Stimulated activated CD4-positive, alpha-beta T cell treated with anti-CD3 and anti-CD28 coated beads, TNF-alpha, amount 100 ng/mL, for 24 hours (primary cell): ENCODE measurements at regions not wholly inside any gene's neighbourhood (a gene's known extent, or its start where the extent isn't known, plus 50 kb on each side); places are given as distances from the start of the nearest gene placed in this dataset.
"Not testable (repeated sequence)": the region's sequence is repeated elsewhere in the genome, so short reads cannot be mapped to it uniquely, and the experiment has no call there.

ENCODE experiments used
- DNase-seq, 3 experiments: peaks; one replicate each; pipeline ENCODE4 v3.0.0-alpha.2; 2020; ENCODE audit warnings: low read depth in 3 of 3

DNA sequence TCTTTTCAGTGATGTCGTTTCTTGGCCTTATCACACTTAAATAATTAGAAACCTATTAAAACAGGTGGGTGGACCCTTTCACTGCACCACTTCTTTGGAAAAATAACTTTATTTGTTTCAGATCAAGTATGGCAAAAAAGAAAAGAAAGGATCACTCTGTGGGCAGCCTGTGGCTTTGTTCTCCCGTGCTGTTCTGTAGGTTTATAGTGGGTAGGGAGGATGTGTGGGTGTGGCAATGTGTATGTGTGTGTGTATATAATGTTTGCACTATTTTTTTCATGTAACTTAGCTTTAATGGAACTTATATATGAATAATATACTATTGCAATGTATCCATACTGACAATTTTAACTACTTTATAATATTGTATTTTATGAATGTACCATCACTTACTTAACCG, 85.9 kb downstream of the ACTBL2 start:
- DNase-seq, result no peak

DNA sequence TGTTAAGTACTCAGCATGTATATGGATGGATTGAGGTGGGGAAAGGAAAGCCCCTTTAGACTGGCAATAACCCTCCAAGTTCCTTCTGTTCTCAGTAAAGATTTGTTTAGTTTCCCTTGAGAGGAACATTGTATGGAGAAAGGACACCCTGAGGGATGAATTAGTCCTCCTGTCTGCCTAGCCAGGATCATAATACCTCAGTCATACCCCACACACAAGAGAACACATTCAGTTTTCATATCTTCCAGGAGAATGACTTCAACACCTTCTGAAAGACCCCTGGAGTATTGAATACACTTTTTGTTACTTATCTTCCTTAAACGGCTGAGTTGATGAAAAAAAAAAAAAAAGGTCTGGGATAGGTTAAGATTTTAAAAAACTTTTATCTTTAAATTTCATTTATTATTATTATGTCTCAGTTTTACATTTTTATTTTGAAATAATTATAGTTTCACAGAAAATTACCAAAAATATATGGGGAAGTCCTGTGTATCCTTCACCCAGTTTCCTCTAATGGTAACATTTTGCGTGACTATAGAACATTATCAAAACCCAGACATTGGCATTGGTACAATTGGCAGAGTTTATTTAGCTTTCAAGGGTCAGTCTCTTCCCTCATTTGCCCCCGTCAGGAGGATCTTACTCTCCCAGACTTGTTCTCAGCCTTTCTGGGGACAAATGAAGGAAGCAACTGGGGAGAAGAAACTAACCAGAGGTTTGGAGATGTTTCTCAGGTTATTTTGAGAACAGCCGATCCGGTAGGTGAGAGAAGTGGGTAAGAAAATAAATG, 88.0 kb downstream of the ACTBL2 start:
- no peak for DNase-seq

DNA sequence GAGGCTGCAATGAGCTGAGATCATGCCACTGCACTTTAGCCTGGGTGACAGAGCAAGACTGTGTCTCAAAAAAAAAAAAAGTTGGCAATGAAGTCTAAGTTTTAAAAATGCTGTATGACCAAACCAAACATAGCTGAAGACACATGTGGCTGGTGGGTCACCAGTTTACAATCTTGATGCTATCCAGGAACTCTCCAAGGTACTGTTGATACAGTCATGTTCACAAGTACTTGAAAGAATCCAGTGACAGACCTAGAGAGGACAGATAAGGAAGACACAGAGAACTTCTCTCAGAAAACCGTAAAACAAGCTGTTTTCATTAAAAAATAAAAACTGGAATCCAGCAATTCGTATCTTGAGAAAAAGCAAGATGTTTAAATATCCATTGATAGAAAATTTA, 95.7 kb downstream of the ACTBL2 start:
- DNase-seq, result no peak

DNA sequence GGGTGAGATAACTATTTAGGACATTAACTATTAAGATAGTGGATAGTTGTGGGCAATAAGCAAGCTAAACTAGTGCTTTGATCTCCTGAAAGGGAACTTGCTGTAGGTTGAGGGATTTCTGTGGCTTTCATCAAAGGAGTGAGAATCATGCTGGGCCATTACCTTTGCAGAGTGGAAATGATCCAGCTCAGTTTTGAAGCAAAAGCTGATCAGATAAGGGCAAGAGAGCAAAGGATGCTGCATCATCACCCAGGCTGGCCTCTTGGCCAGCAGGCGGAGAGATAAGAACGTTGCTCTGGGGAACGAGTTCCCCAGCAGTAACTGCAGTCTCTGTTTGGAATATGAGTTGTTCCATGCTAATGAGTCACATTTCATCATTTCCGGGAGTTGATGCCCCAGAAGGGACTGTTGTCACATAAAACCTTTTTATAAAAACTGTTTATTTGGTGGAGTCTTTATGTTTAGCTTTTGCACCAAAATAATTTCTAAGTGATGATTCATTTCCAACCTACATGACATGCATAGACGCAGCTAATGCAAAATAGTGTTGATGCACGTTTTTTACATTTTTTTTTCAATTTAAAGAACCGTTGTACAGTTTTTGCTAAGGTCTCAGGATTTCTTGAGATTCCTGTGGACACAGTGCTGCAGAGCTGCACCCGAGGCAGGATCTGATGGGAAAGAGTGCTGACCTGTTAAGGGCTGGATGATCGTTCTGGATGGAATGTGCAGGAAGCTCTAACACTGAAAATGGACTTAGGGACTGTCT, 99.3 kb downstream of the ACTBL2 start:
- peak in 2 of 3 experiments; percentile 7 to 52 for DNase-seq

DNA sequence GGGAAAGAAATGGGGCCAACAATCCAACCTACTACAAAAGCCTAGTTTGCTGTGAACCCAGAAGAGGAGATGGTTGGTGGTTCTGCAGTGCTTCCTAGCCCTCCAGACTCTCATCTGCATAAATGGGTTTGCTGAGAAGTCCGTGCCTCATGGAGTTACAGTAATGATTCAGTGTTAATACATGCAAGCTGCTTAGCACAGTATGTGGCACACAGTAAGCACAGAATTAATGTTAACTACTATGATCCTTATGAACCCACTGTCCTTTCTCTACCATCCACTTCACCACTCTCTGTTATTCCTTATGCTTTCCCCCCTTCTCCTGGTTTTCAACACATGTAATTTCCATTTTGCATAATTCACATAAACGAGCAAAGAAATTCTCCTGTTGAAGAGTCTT, 100.0 kb downstream of the ACTBL2 start:
- DNase-seq, result no peak

DNA sequence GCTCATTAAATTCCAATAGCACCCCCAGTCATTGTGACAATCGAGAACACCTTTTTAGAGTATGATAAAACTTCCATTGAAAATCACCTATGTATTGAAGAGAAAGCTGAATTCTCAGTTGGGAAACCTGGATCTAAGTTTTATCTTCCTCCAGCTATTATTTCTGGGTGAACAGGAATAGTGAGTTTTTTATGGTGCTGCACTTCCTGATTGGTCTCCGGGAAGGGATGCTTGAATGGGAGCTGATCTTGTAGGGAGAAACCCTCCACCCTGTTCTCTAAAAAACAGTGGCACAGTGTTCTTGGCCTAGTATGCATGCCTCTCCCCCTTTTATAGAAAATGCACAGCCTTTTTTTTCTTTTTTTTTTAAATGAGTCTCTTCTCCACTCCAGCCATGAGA, 112.2 kb downstream of the ACTBL2 start:
- no peak for DNase-seq

DNA sequence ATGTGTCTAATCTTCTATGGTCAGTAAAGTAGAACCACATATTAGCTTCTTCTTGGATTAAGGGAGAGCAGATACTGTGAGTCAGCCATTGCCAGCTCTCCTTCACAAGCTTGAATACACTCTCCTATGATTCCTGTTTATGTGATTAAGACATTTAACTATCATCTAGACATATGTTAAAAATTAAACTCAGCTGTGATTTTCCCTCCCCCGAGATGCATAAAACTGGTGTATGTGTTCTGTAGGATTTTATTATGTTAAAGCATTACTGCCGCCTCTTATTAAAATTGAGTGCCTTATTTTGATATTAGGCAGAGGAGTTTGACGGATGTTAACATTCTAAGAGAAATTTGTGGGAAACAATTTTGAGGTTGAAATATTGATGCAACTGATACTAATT, 114.6 kb downstream of the ACTBL2 start:
- DNase-seq, result no peak

DNA sequence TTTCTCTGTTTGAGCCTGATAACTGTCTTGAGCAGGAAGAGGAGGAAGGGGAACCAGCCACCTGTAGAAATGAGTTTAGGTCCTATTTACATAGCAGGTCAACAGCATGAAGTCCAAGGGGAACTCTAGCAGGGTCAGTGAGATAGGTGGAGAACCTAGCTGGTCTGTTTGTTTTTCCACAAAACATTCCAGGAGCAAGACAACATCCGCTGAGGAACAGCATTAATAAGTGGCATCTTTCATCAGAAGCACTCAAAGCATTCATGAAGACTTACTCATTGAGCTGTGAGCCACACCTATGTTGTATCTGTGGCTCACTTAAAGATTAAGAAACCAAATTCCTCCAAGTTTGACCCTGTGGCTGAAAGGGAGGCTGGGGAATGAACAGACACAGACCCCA, 115.9 kb downstream of the ACTBL2 start:
- no peak for DNase-seq

DNA sequence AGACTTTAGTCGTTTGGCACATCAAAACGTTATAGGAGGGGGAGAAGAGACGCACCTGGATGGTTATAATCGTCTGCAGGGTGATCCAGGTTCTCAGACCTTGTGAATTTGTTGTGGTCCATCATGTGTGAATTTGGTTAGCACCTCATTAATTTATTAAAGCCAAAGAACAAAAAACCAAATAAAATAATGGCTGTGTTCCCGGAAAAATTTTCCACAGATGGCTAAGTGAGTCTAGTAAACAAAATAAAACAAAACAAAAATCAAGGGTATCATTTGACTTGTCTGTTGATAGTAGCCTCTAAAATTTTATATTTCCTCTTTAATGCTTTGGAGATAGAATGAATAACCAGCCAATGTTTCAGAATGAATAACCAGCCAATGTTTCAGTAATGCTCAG, 119.7 kb downstream of the ACTBL2 start:
- DNase-seq, result no peak

DNA sequence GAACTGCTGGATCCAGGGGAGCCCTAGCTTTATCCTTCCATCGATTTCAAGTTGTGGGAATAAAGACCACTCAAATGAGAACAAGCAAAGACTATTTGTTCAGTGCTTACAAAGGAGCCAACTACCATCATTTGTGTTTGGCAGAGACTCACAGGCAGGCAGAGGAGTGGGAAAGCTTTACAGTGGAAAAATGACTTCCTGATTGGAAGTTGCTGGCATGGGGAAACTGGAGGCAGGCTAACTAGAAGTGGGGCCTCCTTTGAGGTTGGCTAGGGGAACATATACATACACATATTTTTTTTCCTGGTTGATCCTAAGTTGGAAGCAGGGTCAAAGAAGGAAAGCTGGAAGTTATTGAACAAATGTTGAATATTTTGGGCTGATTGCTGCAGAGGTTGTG, 121.7 kb downstream of the ACTBL2 start:
- no peak for DNase-seq

DNA sequence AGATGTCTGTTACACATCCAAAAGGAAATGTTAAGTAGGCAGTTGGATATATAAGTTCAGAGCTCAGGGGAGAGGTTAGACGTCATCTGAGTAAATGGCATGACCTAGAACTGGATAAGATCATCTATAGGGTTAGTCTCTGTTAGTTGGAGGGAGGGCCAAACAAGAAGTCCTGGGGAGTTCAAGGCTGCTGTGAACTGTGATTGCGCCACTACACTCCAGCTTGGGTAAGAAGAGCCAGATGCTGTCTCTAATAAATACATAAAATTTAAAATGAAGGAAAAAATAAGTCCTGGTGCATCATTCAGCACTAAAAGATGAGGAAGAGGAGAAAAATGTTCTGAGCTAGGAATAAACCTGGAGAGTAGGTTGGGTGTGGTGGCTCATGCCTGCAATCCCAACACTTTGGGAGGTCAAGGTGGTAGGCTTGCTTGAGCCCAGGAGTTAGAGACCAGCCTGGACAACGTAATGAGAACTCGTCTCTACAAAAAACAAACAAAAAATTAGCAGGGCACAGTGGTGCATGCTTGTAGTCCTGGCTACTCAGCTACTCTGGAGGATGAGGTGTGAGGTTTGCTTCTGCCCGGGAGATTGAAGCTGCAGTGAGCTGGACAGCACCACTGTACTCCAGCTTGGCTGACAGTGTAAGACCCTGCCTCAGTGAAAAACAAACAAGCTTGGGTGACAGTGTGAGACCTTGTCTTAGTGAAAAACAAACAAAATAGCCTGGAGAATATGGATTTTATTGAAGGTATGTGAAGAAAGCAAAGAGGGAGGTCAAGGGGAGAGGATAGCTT, 123.6 kb downstream of the ACTBL2 start:
- DNase-seq, result no peak

DNA sequence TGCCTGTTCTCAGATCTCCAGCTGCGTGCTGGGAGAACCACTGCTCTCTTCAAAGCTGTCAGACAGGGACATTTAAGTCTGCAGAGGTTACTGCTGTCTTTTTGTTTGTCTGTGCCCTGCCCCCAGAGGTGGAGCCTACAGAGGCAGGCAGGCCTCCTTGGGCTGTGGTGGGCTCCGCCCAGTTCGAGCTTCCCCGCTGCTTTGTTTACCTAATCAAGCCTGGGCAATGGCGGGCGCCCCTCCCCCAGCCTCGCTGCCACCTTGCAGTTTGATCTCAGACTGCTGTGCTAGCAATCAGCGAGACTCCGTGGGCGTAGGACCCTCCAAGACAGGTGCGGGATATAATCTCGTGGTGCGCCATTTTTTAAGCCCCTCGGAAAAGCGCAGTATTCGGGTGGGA, 125.8 kb downstream of the ACTBL2 start:
- DNase-seq, result not testable (repeated sequence)

DNA sequence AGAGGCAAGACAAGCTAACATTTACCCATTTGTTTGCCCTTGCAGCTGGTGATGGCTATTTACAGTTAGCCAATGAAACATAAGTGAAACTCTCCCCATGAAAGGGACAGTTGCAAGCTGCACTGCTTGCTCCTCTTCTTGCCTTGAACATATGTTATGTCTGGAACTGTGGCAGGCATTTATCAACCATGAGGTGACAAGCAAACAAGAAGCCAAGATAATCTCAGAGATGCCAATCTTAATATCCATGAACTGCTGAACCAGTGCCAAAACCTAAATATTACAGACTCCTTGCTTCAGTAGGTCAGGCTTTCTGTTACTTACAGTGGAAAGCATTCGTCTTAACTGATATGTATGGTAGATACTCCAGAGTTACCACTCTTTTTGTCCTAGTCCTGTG, 133.4 kb downstream of the ACTBL2 start:
- no peak for DNase-seq

DNA sequence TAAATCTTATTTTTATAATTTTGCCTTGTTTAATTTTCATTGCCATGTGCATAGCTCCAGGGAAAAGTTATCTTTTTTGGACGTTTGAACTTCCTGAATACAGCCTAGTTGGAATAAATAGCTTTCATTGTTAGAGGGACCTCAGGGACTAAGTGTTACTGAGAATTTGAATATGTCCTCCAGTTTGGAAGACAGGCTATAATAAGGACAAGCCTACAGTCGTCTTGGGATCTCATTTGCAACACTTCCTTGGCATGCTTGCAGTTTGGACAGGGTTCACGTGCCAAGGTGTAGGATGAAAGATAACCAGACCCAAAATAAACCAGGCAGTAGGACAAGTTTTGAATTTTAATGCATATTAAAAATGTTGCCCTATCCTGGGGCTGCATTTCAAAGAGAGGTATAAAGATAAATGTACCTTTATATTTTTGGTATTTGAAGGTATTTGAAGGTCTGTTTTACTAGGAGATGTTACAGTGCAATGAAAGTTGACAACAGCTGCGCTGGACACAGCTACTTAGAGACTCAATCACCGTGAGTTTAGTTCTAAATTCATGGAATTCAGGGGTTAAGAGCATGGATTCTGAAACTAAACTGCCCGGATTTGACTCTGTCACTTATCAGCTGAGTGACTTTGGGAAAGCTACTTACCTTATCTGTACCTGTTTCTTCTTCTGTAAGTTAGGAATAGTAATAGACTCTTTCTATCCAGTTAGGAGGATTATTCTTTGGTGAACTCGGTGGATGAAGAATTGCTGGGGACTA, 134.1 kb downstream of the ACTBL2 start:
- no peak for DNase-seq

DNA sequence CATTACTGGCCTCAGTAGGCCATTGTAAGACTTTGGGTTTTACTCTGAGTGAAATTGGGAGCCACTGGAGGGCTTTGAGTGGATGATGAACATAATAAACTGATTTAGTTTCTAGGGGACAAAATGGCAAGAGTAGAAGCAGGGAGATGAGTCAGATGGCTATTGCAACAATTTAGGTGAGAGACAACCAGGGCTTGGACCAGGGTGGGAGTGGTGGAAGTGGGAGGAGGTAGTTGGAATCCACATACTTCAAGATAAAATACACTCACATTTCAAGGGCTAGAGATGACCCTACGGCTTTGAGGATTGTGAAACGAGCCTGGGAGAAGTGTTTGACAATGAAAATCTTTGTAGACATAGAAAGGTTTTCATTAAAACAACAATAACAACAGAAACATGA, 136.3 kb downstream of the ACTBL2 start:
- no peak for DNase-seq

DNA sequence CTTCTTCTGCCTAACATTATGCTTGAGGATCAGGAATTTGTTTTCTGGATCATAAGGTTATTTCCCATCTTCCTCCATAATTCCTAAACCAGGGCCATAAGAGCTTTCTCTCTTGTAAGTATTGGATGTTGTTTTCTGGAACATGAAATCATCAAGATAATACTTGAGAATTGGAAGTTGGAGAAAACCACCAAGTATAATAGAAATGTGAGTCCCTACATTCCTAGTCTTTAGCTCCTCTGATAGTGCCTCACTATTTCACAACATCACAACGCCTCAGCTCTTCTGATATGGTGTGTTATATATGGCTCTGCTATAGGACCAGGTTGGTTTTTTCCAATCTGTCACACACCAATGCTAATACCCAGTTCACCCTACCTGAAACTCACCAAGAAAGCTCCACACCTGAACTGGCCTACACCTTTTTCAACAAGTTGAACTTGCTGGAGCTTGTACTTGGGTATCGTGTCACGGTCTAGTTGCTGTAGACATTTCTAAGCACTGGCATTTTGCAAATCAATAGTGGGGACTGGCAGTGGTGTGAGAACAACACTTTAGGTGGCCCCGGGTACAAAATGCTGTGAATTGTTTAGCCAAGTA, 141.1 kb downstream of the ACTBL2 start:
- no peak for DNase-seq

DNA sequence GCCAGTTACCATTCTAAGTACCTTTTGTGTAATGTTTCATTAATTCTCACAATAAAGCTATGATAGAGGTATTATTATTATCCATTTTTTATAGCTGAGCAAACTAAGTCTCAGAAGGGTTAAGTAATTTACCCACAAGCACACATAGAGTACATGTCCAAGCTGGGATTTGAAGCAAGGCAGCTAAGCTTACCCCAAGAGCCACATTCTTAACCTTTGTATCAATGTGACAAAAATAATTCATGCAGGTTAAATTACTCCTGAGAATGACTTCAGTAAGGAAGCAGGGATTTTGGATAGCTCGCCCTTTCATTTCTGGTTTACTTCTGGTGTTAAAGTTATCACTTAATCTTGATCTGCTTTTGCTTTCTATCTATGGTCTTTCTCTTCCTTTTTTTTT, 141.9 kb downstream of the ACTBL2 start:
- DNase-seq, result no peak

DNA sequence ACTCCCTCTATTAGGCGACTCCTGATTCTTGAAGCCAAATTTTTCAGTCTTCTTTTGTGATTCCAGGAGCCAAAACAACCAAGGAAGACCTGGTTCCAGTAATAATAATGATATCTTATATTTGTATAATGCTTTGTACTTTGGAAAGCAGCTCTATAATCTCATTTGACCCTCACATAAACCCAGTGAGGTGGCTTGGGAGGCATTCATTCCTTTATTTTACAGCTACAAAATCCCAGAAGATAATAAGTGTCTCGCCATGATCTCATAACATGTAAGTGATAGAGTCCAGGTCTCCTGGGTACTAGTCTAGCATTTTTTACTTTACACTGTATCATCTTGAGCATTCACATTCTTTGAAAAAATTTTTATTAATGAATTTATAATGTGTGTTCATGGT, 143.1 kb downstream of the ACTBL2 start:
- no peak for DNase-seq

DNA sequence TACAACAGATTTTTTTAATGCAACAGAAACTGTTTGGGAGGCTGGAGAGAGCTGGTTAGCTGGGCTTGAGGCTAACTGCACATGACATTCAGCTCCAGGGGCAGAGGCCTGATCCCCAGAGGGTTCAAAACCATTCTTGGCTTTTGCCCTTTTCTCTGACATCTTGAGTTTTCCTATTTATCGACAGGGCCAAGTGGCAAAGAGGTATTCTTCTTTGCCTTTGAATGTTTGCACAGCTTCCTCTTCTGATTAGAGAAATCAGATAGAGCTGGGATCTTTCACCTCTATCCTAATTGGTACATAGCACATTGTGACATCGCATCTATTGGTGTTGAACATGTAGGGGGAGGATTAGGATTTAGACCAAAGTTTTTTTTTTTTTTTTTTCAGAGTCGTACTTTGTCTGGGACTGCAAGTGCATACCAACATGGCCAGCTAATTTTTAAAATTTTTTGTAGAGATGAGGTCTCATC, 143.7 kb downstream of the ACTBL2 start:
- no peak for DNase-seq

DNA sequence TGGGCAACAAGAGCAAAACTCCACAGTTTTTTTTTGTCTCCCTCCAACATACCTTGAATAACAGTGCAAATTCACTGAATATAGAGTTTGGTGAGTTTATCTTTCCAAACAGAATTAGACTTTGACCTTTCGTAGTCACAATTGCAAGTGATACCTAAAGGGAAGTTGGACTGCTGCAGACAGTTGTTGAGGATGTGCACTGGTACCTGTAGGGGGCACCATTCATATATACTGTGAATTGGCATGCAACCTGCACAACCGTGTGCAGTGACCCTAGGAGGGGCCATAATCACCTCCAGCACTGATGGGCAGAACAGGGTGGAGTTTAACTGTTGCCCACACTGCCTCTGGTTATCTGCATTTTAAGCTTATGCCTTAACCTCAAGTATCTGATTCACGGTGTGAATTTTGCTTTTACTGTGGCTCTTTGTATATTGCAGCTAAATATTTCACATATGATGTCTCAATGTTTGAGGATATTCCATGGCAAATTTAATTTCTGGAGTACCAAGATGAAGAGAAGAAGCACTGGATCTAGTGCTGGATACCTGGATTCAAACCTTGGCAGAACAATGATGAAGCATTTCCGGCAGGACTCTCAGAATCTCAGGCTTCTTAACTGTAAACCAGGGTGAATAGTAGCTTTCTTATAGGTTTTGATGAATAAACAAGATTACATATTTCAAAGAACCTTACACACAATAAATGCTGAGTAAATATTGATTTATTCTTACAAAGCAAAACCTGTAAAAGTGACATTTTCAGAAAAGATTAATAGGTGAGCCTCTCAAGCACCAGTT, 144.3 kb downstream of the ACTBL2 start:
- DNase-seq, result peak in 1 of 3 experiments; percentile 4
